HepG2 (cell line): ENCODE measurements at regions not wholly inside any gene's neighbourhood (a gene's known extent, or its start where the extent isn't known, plus 50 kb on each side); places are given as distances from the start of the nearest gene placed in this dataset.

Experiments used
- ATAC-seq: fragments of 200-7000 bp; cut with Tn5 transposase; 3 replicates; pipeline ENCODE4 v1.9.1; 2020; ENCODE audit warnings: mild to moderate bottlenecking, moderate library complexity
- BruUV-seq: library from RNA; stranded (reverse); fragments of 400-500 nt; replicated peaks from 2 replicates; lab custom pipeline; 2021; lab: Mats Ljungman, UMichigan
- CTCF ChIA-PET: fragments of 300-600 bp; formaldehyde crosslinking; extraction: SDS; loops from one replicate; lab custom pipeline; 2021; ENCODE audit warnings: low total read pairs, inconsistent platforms, low intra/inter-chr PET ratio; lab: Yijun Ruan, JAX
- POLR2A ChIA-PET: fragments of 350-600 bp; sonication (Branson Sonifier 250); formaldehyde crosslinking; loops from one replicate; lab custom pipeline; 2020; ENCODE audit warnings: antibody characterized with exemption, inconsistent platforms; lab: Yijun Ruan, JAX
- DNase-seq: peaks from one replicate; pipeline ENCODE4 v3.0.0-alpha.2; 2015; ENCODE audit warnings: low spot score
- FAIRE-seq: peaks from 3 replicates; lab custom pipeline; 2011; peaks lifted over from hg19 to GRCh38; lab: Jason Lieb, UNC
- H2AFZ ChIP-seq: one replicate; pipeline ENCODE4 v1.6.1; 2011; ENCODE audit warnings: low read length, inconsistent platforms
- H3K27ac ChIP-seq: fragments of 300-600 bp; 3 replicates; pipeline ENCODE4 v1.8.0; 2011; ENCODE audit warnings: mixed run types, mild to moderate bottlenecking, mixed read lengths, low read length, inconsistent platforms; ENCODE audit not compliant: insufficient read depth; ENCODE audit errors: extremely low read length
- H3K27me3 ChIP-seq, 2 experiments: fragments of 200-600 bp in 1 of 2; 2 replicates in 1 of 2; 3 replicates in 1 of 2; pipeline versions ENCODE4 v1.6.0 to v1.8.0; 2011; ENCODE audit warnings: low read length in 2 of 2, mild to moderate bottlenecking in 2 of 2, moderate library complexity in 2 of 2, inconsistent platforms in 1 of 2; ENCODE audit not compliant: insufficient read depth in 2 of 2, control insufficient read depth in 1 of 2
- H3K36me3 ChIP-seq, 2 experiments: fragments of 200-600 bp in 1 of 2; replicated peaks in 1 of 2; 2 replicates in 1 of 2; 3 replicates in 1 of 2; pipeline versions ENCODE4 v1.5.1 to v1.8.0; 2011; ENCODE audit warnings: low read length in 2 of 2, inconsistent platforms in 1 of 2; ENCODE audit not compliant: insufficient read depth in 2 of 2, control insufficient read depth in 1 of 2
- H3K4me1 ChIP-seq: 2 replicates; pipeline ENCODE4 v1.5.1; 2012; ENCODE audit warnings: low read length, inconsistent platforms; ENCODE audit not compliant: insufficient read depth
- H3K4me2 ChIP-seq: 2 replicates; pipeline ENCODE4 v1.6.0; 2011; ENCODE audit warnings: low read depth, low read length, inconsistent platforms
- H3K4me3 ChIP-seq, 3 experiments: fragments of 200-600 bp in 1 of 3; sonication (generic), shearing (Covaris generic) in 1 of 3; replicated peaks in 1 of 3; 2 replicates each; pipeline ENCODE4 v1.5.1; 2011 to 2016; ENCODE audit warnings: low read length in 3 of 3, inconsistent platforms in 2 of 3, low read depth in 2 of 3, mild to moderate bottlenecking in 2 of 3, control low read depth in 1 of 3, mixed read lengths in 1 of 3; ENCODE audit not compliant: insufficient read depth in 1 of 3
- H3K79me2 ChIP-seq: one replicate; pipeline ENCODE4 v1.6.1; 2011; ENCODE audit warnings: low read length, inconsistent platforms; ENCODE audit not compliant: insufficient read depth
- H3K9ac ChIP-seq: 2 replicates; pipeline ENCODE4 v1.6.0; 2011; ENCODE audit warnings: mild to moderate bottlenecking, low read depth, low read length, inconsistent platforms; ENCODE audit not compliant: insufficient read depth
- H3K9me3 ChIP-seq: 2 replicates; pipeline ENCODE4 v1.5.1; 2012; ENCODE audit warnings: mild to moderate bottlenecking, low read length
- H4K20me1 ChIP-seq: 2 replicates; pipeline ENCODE4 v1.6.0; 2011; ENCODE audit warnings: inconsistent platforms, mild to moderate bottlenecking, low read length, moderate library complexity; ENCODE audit not compliant: insufficient read depth
- CREM ChIP-seq, 2 experiments: sonication (generic) in 1 of 2; formaldehyde crosslinking in 1 of 2; IDR thresholded peaks; 2 replicates each; pipeline versions ENCODE4 v1.4.0 to v1.6.1; 2016 to 2020; ENCODE audit warnings: antibody characterized with exemption in 1 of 2, mild to moderate bottlenecking in 1 of 2, missing genetic modification reagents in 1 of 2
- FOSL1 ChIP-seq: sonication (generic); formaldehyde crosslinking; IDR thresholded peaks from 2 replicates; pipeline ENCODE4 v1.9.0; 2021; ENCODE audit warnings: missing genetic modification reagents, borderline replicate concordance
- HBP1 ChIP-seq: IDR thresholded peaks from 2 replicates; pipeline ENCODE4 v1.6.1; 2016; ENCODE audit warnings: low read depth, control low read depth
- NFIB ChIP-seq: sonication (generic); formaldehyde crosslinking; IDR thresholded peaks from 2 replicates; pipeline ENCODE4 v1.9.0; 2021; ENCODE audit warnings: missing genetic modification reagents, mild to moderate bottlenecking, borderline replicate concordance
- NFYB ChIP-seq: sonication (generic); formaldehyde crosslinking; IDR thresholded peaks from 2 replicates; pipeline ENCODE4 v1.4.0; 2020; ENCODE audit warnings: missing genetic modification reagents
- PHB2 ChIP-seq: fragments of 450-650 bp; IDR thresholded peaks from 2 replicates; pipeline ENCODE4 v1.6.1; 2018; ENCODE audit not compliant: partially characterized antibody
- RFXAP ChIP-seq: sonication (generic); formaldehyde crosslinking; IDR thresholded peaks from 2 replicates; pipeline ENCODE4 v1.4.0; 2020; ENCODE audit warnings: missing genetic modification reagents, borderline replicate concordance
- SNAPC4 ChIP-seq: sonication (generic); formaldehyde crosslinking; IDR thresholded peaks from 2 replicates; pipeline ENCODE4 v1.4.0; 2020; ENCODE audit warnings: mild to moderate bottlenecking, missing genetic modification reagents
- TAF1 ChIP-seq: sonication (generic); formaldehyde crosslinking; IDR thresholded peaks from 2 replicates; pipeline ENCODE4 v1.4.0; 2020; ENCODE audit warnings: missing genetic modification reagents
- ZFY ChIP-seq: sonication (generic); formaldehyde crosslinking; IDR thresholded peaks from 2 replicates; pipeline ENCODE4 v1.4.0; 2020; ENCODE audit warnings: missing genetic modification reagents
- ZNF253 ChIP-seq: sonication (generic); formaldehyde crosslinking; IDR thresholded peaks from 2 replicates; pipeline ENCODE4 v1.8.0; 2022; ENCODE audit warnings: mild to moderate bottlenecking, missing genetic modification reagents, borderline replicate concordance
- ZNF530 ChIP-seq: sonication (generic); formaldehyde crosslinking; IDR thresholded peaks from 2 replicates; pipeline ENCODE4 v1.5.0; 2020; ENCODE audit warnings: low read depth, mild to moderate bottlenecking, missing genetic modification reagents
- ZNF556 ChIP-seq: sonication (generic); formaldehyde crosslinking; IDR thresholded peaks from 2 replicates; pipeline ENCODE4 v1.4.0; 2020; ENCODE audit warnings: mild to moderate bottlenecking, missing genetic modification reagents, borderline replicate concordance
- WGBS: methylation state at CpG from one replicate; pipeline ENCODE4 v1.1.6; 2017; ENCODE audit warnings: low lambda C conversion rate; 5-methylcytosine and 5-hydroxymethylcytosine counted together
- in situ Hi-C: cut with HindIII; loops from 2 replicates; pipeline ENCODE4 v1.10.0; 2017; ENCODE audit warnings: low pct_unique_long_range_greater_than_20kb; ENCODE audit not compliant: extremely low pct_ligation_motif_present
- intact Hi-C: fragments of 100-400 bp; cut with micrococcal nuclease; formaldehyde crosslinking; loops from one replicate; pipeline ENCODE4 v1.10.0; 2022; ENCODE audit not compliant: unreplicated experiment

- no peaks in the 10 kb centered on the region for H4K20me1 ChIP-seq
- peaks cover 80% of the 10 kb centered on the region for H3K9me3 ChIP-seq
- intact Hi-C loops, result no loop called here
- no peak for FAIRE-seq
- no TSS peak for BruUV-seq
- H3K36me3 ChIP-seq, result no peaks in the 10 kb centered on the region
- H3K27me3 ChIP-seq, result no peaks in the 10 kb centered on the region
- H3K27ac ChIP-seq, result no peak overlapping the region
- H3K4me2 ChIP-seq, result no peak overlapping the region
- H3K4me3 ChIP-seq, result no peak overlapping the region
- POLR2A ChIA-PET, result no interaction called here
- no peak overlapping the region for H3K9ac ChIP-seq
- TF ChIP-seq NFIB (CRISPR knock-in tag), result no peak
- CTCF ChIA-PET, result no interaction called here
- 37% methylated on average over 3 of the region's 3 CpGs for WGBS
- in situ Hi-C loops, result no loop called here
- no peak for DNase-seq
- H3K79me2 ChIP-seq, result no peaks in the 10 kb centered on the region
- no peak for ATAC-seq
- no peaks in the 10 kb centered on the region for H3K4me1 ChIP-seq
- H2AFZ ChIP-seq, result no peak overlapping the region
Measured at GRCh38 chr21:25456672-25457071, 150.6 kb downstream of the MRPL39 start.

GRCh38 chr21:25453524-25453923 lies 153.8 kb downstream of the MRPL39 start:
- H2AFZ ChIP-seq, result no peak overlapping the region
- H3K27me3 ChIP-seq, result no peaks in the 10 kb centered on the region
- no peak overlapping the region for H3K4me2 ChIP-seq
- no peaks in the 10 kb centered on the region for H4K20me1 ChIP-seq
- POLR2A ChIA-PET, result no interaction called here
- H3K9ac ChIP-seq, result no peak overlapping the region
- H3K4me1 ChIP-seq, result no peaks in the 10 kb centered on the region
- intact Hi-C loops (no loop called here), in situ Hi-C loops (no loop called here)
- no peak overlapping the region for H3K4me3 ChIP-seq
- no peaks in the 10 kb centered on the region for H3K36me3 ChIP-seq
- no peak for DNase-seq
- CTCF ChIA-PET, result no interaction called here
- H3K27ac ChIP-seq, result no peak overlapping the region
- FAIRE-seq, result no peak
- BruUV-seq, result no TSS peak
- no peak for ATAC-seq
- peaks cover 84% of the 10 kb centered on the region for H3K9me3 ChIP-seq
- H3K79me2 ChIP-seq, result no peaks in the 10 kb centered on the region
- TF ChIP-seq FOSL1 (CRISPR knock-in tag) (no peak), ZFY (CRISPR knock-in tag) (no peak), HBP1 (CRISPR knock-in tag) (no peak), ZNF530 (CRISPR knock-in tag) (no peak), CREM (IDR thresholded peaks at IDR 0.05) (no peak), CREM (CRISPR knock-in tag; IDR thresholded peaks at IDR 0.05) (no peak), ZNF556 (no peak), PHB2 (no peak), TAF1 (no peak), SNAPC4 (CRISPR knock-in tag) (no peak), RFXAP (CRISPR knock-in tag) (no peak), NFYB (CRISPR knock-in tag) (no peak), ZNF253 (CRISPR knock-in tag) (no peak)
